ENCODE measurements at regions not wholly inside any gene's neighbourhood (a gene's known extent, or its start where the extent isn't known, plus 50 kb on each side); places are given as distances from the start of the nearest gene placed in this dataset.

GRCh38 chr10:65566906-65567305 is 1358.9 kb upstream of the LRRTM3 start:
- H3K27ac Mint-ChIP-seq (ENCODE audit: low read depth, unreplicated experiment): no peak overlapping the region
- ChIA-PET CTCF (no interaction called here), POLR2A (no interaction called here)
- BruUV-seq (replicated peaks): no TSS peak
- no peak for TF ChIP-seq CTCF (IDR thresholded peaks at IDR 0.05; ENCODE audit: unreplicated experiment)
- H3K4me1 Mint-ChIP-seq (ENCODE audit: insufficient read depth, unreplicated experiment): peaks cover 7% of the 10 kb centered on the region
- DNase-seq (ENCODE audit: unreplicated experiment): no peak
- no peak overlapping the region for H3K4me3 Mint-ChIP-seq (ENCODE audit: unreplicated experiment)
- H3K9me3 Mint-ChIP-seq (ENCODE audit: unreplicated experiment): no peaks in the 10 kb centered on the region
- no peaks in the 10 kb centered on the region for H3K36me3 Mint-ChIP-seq (ENCODE audit: insufficient read depth, unreplicated experiment)
- H3K27me3 Mint-ChIP-seq (ENCODE audit: insufficient read depth, unreplicated experiment): no peaks in the 10 kb centered on the region
- intact Hi-C loops (cut with micrococcal nuclease): no loop called here

DNA sequence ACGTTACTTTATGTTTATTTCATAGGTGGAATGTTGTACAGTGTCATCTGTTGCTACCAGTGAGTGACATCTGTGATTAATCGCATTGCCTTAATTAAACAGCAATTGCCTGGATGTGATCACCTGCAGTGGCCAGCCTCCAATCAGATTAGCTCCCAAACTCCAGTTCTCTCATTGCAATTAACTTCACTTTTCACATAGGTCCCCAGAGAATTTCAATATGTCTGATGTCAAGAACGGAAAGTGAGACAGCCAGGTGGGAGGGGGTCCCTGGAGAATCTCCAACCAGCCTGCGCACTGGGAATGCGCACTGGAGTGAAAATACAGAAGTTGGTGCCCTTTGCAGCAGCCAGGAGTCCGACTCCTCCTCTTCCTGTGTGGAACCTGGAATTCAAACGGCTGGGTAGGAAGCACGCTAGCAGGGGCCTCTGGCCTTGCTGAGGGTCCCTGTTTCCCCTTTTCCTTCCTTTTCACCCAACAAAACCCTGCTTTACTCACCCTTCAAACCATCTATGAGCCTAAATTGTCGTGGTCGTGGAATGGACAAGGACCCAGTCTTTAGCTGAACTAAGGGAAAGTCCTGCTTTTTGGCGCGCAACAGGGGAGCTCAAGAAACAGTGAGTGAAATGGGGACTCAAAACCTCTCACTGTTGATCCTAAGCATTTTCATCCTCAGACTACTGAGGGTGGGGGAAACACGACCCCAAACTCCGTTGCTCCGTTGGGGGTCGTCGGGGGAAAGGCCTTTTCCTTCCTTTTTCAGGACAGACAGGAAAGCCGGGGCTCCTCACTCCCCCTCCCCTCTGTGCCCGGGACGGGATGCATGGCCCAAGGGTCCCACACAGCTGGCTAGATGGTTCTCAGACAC is 1355.5 kb upstream of the LRRTM3 start:
- POLR2A ChIA-PET: interaction anchor here (0.5 to 1.6 kb wide), 12 partner anchors 12 to 609 kb away, joined by 3 to 5 read pairs (median 3); no protein-coding TSS in a partner anchor
- DNase-seq (ENCODE audit: unreplicated experiment): peak; percentile 67

DNA sequence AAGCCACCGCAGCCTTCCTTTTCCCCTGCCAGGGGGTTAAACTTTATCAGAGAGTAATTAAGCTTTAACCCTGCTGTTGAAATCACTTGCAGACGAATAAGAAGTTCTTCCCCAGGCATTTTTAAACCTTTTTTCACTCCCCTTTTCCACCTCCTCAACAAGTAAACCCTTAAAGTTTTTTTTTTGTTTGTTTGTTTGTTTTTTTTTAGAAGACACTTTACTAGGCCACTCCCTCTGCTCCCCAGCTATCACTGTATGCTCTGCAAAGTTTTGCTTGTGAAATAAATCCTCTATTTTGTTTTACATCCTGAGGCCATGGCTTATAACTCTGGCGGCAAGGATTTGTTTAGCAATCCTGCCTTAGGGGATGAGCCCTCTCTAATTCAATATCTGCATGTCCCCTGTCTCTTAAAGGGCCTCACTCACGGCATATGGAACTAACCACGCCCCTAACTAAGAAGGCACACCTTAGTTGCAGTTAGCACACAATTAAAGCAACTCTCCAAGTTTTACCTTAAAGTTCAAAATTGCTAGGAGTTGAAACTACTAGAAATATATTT is 1354.7 kb upstream of the LRRTM3 start:
- Mint-ChIP-seq H3K9me3 (ENCODE audit: unreplicated experiment) (no peaks in the 10 kb centered on the region), H3K36me3 (ENCODE audit: insufficient read depth, unreplicated experiment) (peaks cover 7% of the 10 kb centered on the region), H3K27me3 (ENCODE audit: insufficient read depth, unreplicated experiment) (no peaks in the 10 kb centered on the region), H3K4me3 (ENCODE audit: unreplicated experiment) (peak overlapping the region; percentile 89), H3K27ac (ENCODE audit: low read depth, unreplicated experiment) (peak overlapping the region; percentile 89), H3K4me1 (ENCODE audit: insufficient read depth, unreplicated experiment) (peaks cover 12% of the 10 kb centered on the region)
- no peak for TF ChIP-seq CTCF (IDR thresholded peaks at IDR 0.05; ENCODE audit: unreplicated experiment)
- peak; percentile 77 for DNase-seq (ENCODE audit: unreplicated experiment)
- ChIA-PET POLR2A (interaction anchor here (0.5 to 1.6 kb wide), 10 partner anchors 11 to 619 kb away, joined by 3 to 5 read pairs (median 3); no protein-coding TSS in a partner anchor), CTCF (interaction anchor here (0.6 to 0.7 kb wide), 3 partner anchors 294 to 724 kb away, joined by 3 read pairs; no protein-coding TSS in a partner anchor)
- intact Hi-C loops (cut with micrococcal nuclease): no loop called here
- BruUV-seq (replicated peaks): no TSS peak

More for the DNA sequence above, 1355.5 kb upstream of the LRRTM3 start:
- TSS peak; percentile 78 for BruUV-seq (replicated peaks)
- H3K27me3 Mint-ChIP-seq (ENCODE audit: insufficient read depth, unreplicated experiment): no peaks in the 10 kb centered on the region
- CTCF ChIA-PET: interaction anchor here (0.6 to 1.0 kb wide), 7 partner anchors 67 to 1950 kb away, joined by 3 to 5 read pairs (median 3); no protein-coding TSS in a partner anchor
- peaks cover 7% of the 10 kb centered on the region for H3K36me3 Mint-ChIP-seq (ENCODE audit: insufficient read depth, unreplicated experiment)
- intact Hi-C loops (cut with micrococcal nuclease): no loop called here
- H3K4me3 Mint-ChIP-seq (ENCODE audit: unreplicated experiment): peak overlapping the region; percentile 89
- H3K9me3 Mint-ChIP-seq (ENCODE audit: unreplicated experiment): no peaks in the 10 kb centered on the region
- H3K4me1 Mint-ChIP-seq (ENCODE audit: insufficient read depth, unreplicated experiment): peaks cover 12% of the 10 kb centered on the region
- peak overlapping the region; percentile 89 for H3K27ac Mint-ChIP-seq (ENCODE audit: low read depth, unreplicated experiment)
- TF ChIP-seq CTCF (IDR thresholded peaks at IDR 0.05; ENCODE audit: unreplicated experiment): no peak

GRCh38 chr10:65581426-65582026 is 1344.3 kb upstream of the LRRTM3 start:
- ChIA-PET POLR2A (interaction anchor here (0.6 to 0.7 kb wide), 2 partner anchors 10 to 18 kb away, joined by 3 to 4 read pairs; no protein-coding TSS in a partner anchor), CTCF (no interaction called here)
- TF ChIP-seq CTCF (IDR thresholded peaks at IDR 0.05; ENCODE audit: unreplicated experiment): no peak
- Mint-ChIP-seq H3K27ac (ENCODE audit: low read depth, unreplicated experiment) (no peak overlapping the region), H3K4me3 (ENCODE audit: unreplicated experiment) (no peak overlapping the region), H3K36me3 (ENCODE audit: insufficient read depth, unreplicated experiment) (peaks cover 14% of the 10 kb centered on the region), H3K9me3 (ENCODE audit: unreplicated experiment) (peaks cover 28% of the 10 kb centered on the region), H3K27me3 (ENCODE audit: insufficient read depth, unreplicated experiment) (no peaks in the 10 kb centered on the region), H3K4me1 (ENCODE audit: insufficient read depth, unreplicated experiment) (no peaks in the 10 kb centered on the region)
- no peak for DNase-seq (ENCODE audit: unreplicated experiment)
- intact Hi-C loops (cut with micrococcal nuclease): no loop called here
- no TSS peak for BruUV-seq (replicated peaks)

Measured in MCF 10A (cell line).